CD14-positive monocyte (primary cell): ENCODE measurements at regions not wholly inside any gene's neighbourhood (a gene's known extent, or its start where the extent isn't known, plus 50 kb on each side); places are given as distances from the start of the nearest gene placed in this dataset.

Experiments
- DNase-seq, 3 donors: peaks; one replicate each; pipeline ENCODE4 v3.0.0-alpha.2; 2011 to 2022
- H2AFZ ChIP-seq: 2 replicates; pipeline ENCODE4 v1.6.0; 2012; ENCODE audit warnings: mild to moderate bottlenecking, low read depth, low read length, inconsistent platforms; ENCODE audit not compliant: insufficient read depth, poor library complexity, severe bottlenecking
- H3K27ac ChIP-seq, 2 donors: 1 replicate in 1 of 2; 2 replicates in 1 of 2; pipeline ENCODE4 v1.5.1; 2012 to 2013; ENCODE audit warnings: low read length in 2 of 2, control low read depth in 1 of 2, inconsistent platforms in 1 of 2, low read depth in 1 of 2, mild to moderate bottlenecking in 1 of 2
- H3K27me3 ChIP-seq, 2 donors: one replicate each; pipeline versions ENCODE4 v1.6.0 to v1.6.1; 2011 to 2013; ENCODE audit warnings: low read length in 2 of 2; ENCODE audit not compliant: control insufficient read depth in 2 of 2, insufficient read depth in 2 of 2
- H3K36me3 ChIP-seq, 2 donors: replicated peaks in 1 of 2; 1 replicate in 1 of 2; 2 replicates in 1 of 2; pipeline versions ENCODE4 v1.5.1 to v1.6.1; 2012 to 2013; ENCODE audit warnings: low read length in 2 of 2, control low read depth in 1 of 2, inconsistent platforms in 1 of 2, mild to moderate bottlenecking in 1 of 2; ENCODE audit not compliant: insufficient read depth in 2 of 2, control insufficient read depth in 1 of 2
- H3K4me1 ChIP-seq, 2 donors: 1 replicate in 1 of 2; 2 replicates in 1 of 2; pipeline versions ENCODE4 v1.5.1 to v1.6.1; 2012 to 2013; ENCODE audit warnings: low read length in 2 of 2, control low read depth in 1 of 2, inconsistent platforms in 1 of 2, mild to moderate bottlenecking in 1 of 2, moderate library complexity in 1 of 2; ENCODE audit not compliant: insufficient read depth in 2 of 2, control insufficient read depth in 1 of 2
- H3K4me2 ChIP-seq: replicated peaks from 2 replicates; pipeline ENCODE3; 2012; ENCODE audit warnings: low read length, moderate library complexity, mild to moderate bottlenecking; ENCODE audit not compliant: poor library complexity, severe bottlenecking; ENCODE audit errors: extremely low read depth
- H3K4me3 ChIP-seq, 3 experiments: fragments of 200-600 bp in 1 of 3; sonication (generic) in 1 of 3; replicated peaks in 1 of 3; 1 replicate in 2 of 3; 2 replicates in 1 of 3; pipeline ENCODE4 v1.5.1; 2011 to 2013; ENCODE audit warnings: low read length in 3 of 3, mild to moderate bottlenecking in 3 of 3, control low read depth in 2 of 3, low read depth in 2 of 3, inconsistent platforms in 1 of 3, moderate library complexity in 1 of 3
- H3K79me2 ChIP-seq: 2 replicates; pipeline ENCODE4 v1.6.0; 2012; ENCODE audit warnings: mild to moderate bottlenecking, control low read depth, inconsistent platforms, low read length, moderate library complexity; ENCODE audit not compliant: insufficient read depth
- H3K9ac ChIP-seq: 2 replicates; pipeline ENCODE4 v1.6.0; 2017; ENCODE audit warnings: low read length, mild to moderate bottlenecking; ENCODE audit not compliant: insufficient read depth, poor library complexity, severe bottlenecking
- H3K9me3 ChIP-seq, 2 donors: replicated peaks in 1 of 2; 1 replicate in 1 of 2; 2 replicates in 1 of 2; pipeline versions ENCODE4 v1.5.1 to v1.6.1; 2012 to 2013; ENCODE audit warnings: low read length in 2 of 2, control low read depth in 1 of 2; ENCODE audit not compliant: control insufficient read depth in 1 of 2, insufficient read depth in 1 of 2
- H4K20me1 ChIP-seq: 2 replicates; pipeline ENCODE4 v1.6.0; 2012; ENCODE audit warnings: mild to moderate bottlenecking, low read length, control low read depth, moderate library complexity; ENCODE audit not compliant: insufficient read depth
- H3K27ac Mint-ChIP-seq, 7 donors: one replicate each; pipeline ENCODE4 v1.8.0; 2020; ENCODE audit warnings: mild to moderate bottlenecking in 7 of 7, mixed read lengths in 7 of 7, moderate library complexity in 6 of 7, inconsistent platforms in 2 of 7
- H3K27me3 Mint-ChIP-seq, 3 donors: one replicate each; pipeline ENCODE4 v1.8.0; 2021 to 2022; ENCODE audit warnings: low read depth in 3 of 3, mild to moderate bottlenecking in 3 of 3, mixed read lengths in 3 of 3, moderate library complexity in 3 of 3, inconsistent platforms in 1 of 3
- H3K36me3 Mint-ChIP-seq, 2 donors: one replicate each; pipeline ENCODE4 v1.8.0; 2020; ENCODE audit warnings: mixed read lengths in 2 of 2, inconsistent platforms in 1 of 2, mild to moderate bottlenecking in 1 of 2
- H3K4me1 Mint-ChIP-seq: one replicate; pipeline ENCODE4 v1.8.0; 2020; ENCODE audit warnings: mild to moderate bottlenecking, mixed read lengths
- H3K4me3 Mint-ChIP-seq, 2 donors: one replicate each; pipeline ENCODE4 v1.8.0; 2020; ENCODE audit warnings: mild to moderate bottlenecking in 2 of 2, mixed read lengths in 2 of 2, moderate library complexity in 1 of 2
- H3K9me3 Mint-ChIP-seq, 7 donors: one replicate each; pipeline ENCODE4 v1.8.0; 2020 to 2022; ENCODE audit warnings: mixed read lengths in 7 of 7, mild to moderate bottlenecking in 6 of 7, moderate library complexity in 6 of 7, inconsistent platforms in 2 of 7
- CTCF ChIP-seq: fragments of 200-600 bp; IDR thresholded peaks from one replicate; pipeline ENCODE4 v1.8.0; 2022; ENCODE audit warnings: antibody characterized with exemption, mild to moderate bottlenecking
- WGBS: methylation state at CpG from one replicate; pipeline ENCODE4 v1.1.5; 2013; ENCODE audit warnings: missing lambda C conversion rate; ENCODE audit not compliant: insufficient coverage; 5-methylcytosine and 5-hydroxymethylcytosine counted together
- intact Hi-C, 2 donors: fragments of 100-400 bp; cut with micrococcal nuclease; formaldehyde crosslinking; loops; one replicate each; pipeline versions ENCODE4 v1.15.0 to v1.15.1; 2023

GRCh38 chr16:59214455-59214854, 480.3 kb upstream of the GOT2 start:
- Histone ChIP-seq H3K79me2 (no peaks in the 10 kb centered on the region), H3K27ac (no peak overlapping the region), H3K9me3 (no peaks in the 10 kb centered on the region), H3K4me2 (no peak overlapping the region), H3K4me1 (no peaks in the 10 kb centered on the region), H3K4me3 (no peak overlapping the region), H3K9ac (no peak overlapping the region), H3K36me3 (no peaks in the 10 kb centered on the region), H4K20me1 (no peaks in the 10 kb centered on the region), H2AFZ (no peak overlapping the region), H3K27me3 (no peaks in the 10 kb centered on the region)
- H3K27me3 Mint-ChIP-seq, result peaks cover 0 to 2% (median 0%) of the 10 kb centered on the region in 3 donors
- no peak overlapping the region for H3K27ac Mint-ChIP-seq
- no peaks in the 10 kb centered on the region for H3K36me3 Mint-ChIP-seq
- H3K4me1 Mint-ChIP-seq, result peaks cover 2% of the 10 kb centered on the region
- TF ChIP-seq CTCF, result no peak
- no CpG with 5 or more reads among the region's 2 CpGs for WGBS
- intact Hi-C loops, result no loop called here
- peaks cover 0 to 5% (median 3%) of the 10 kb centered on the region in 7 donors for H3K9me3 Mint-ChIP-seq
- DNase-seq, result no peak
- no peak overlapping the region for H3K4me3 Mint-ChIP-seq

- Histone ChIP-seq H3K79me2 (no peaks in the 10 kb centered on the region), H3K27ac (no peak overlapping the region), H3K27me3 (no peaks in the 10 kb centered on the region), H3K36me3 (no peaks in the 10 kb centered on the region), H3K9me3 (no peaks in the 10 kb centered on the region), H2AFZ (no peak overlapping the region), H3K9ac (no peak overlapping the region), H3K4me2 (no peak overlapping the region), H4K20me1 (no peaks in the 10 kb centered on the region), H3K4me1 (no peaks in the 10 kb centered on the region), H3K4me3 (no peak overlapping the region)
- no peak overlapping the region for H3K27ac Mint-ChIP-seq
- no peak overlapping the region for H3K4me3 Mint-ChIP-seq
- peaks cover 1 to 5% (median 4%) of the 10 kb centered on the region in 7 donors for H3K9me3 Mint-ChIP-seq
- no peaks in the 10 kb centered on the region for H3K36me3 Mint-ChIP-seq
- WGBS, result no CpG with 5 or more reads among the region's 1 CpG
- no peak for DNase-seq
- H3K4me1 Mint-ChIP-seq, result peaks cover 2% of the 10 kb centered on the region
- intact Hi-C loops, result no loop called here
- no peak for TF ChIP-seq CTCF
- peaks cover 0 to 2% (median 1%) of the 10 kb centered on the region in 3 donors for H3K27me3 Mint-ChIP-seq
Observed at GRCh38 chr16:59213952-59214351, 479.8 kb upstream of the GOT2 start.
